WERI-Rb-1 (cell line): ENCODE measurements at regions not wholly inside any gene's neighbourhood (a gene's known extent, or its start where the extent isn't known, plus 50 kb on each side); places are given as distances from the start of the nearest gene placed in this dataset.

Experiments used
- DNase-seq: peaks from one replicate; pipeline ENCODE4 v3.0.0-alpha.2; 2020
- H3K27ac ChIP-seq: fragments of 250-450 bp; sonication (Bioruptor Pico); 2 replicates; pipeline ENCODE4 v1.5.1; 2020; ENCODE audit warnings: mild to moderate bottlenecking, moderate library complexity
- H3K27me3 ChIP-seq: fragments of 250-450 bp; sonication (Bioruptor Pico); 2 replicates; pipeline ENCODE4 v1.5.1; 2021; ENCODE audit warnings: mild to moderate bottlenecking, low read depth, moderate library complexity; ENCODE audit not compliant: insufficient read depth, severe bottlenecking
- H3K36me3 ChIP-seq: fragments of 250-450 bp; sonication (Bioruptor Pico); 2 replicates; pipeline ENCODE4 v1.5.1; 2020; ENCODE audit warnings: mild to moderate bottlenecking, moderate library complexity
- H3K4me3 ChIP-seq: 2 replicates; pipeline ENCODE4 v1.5.1; 2011; ENCODE audit warnings: low read depth, mild to moderate bottlenecking, control low read depth, low read length
- H3K9me3 ChIP-seq: fragments of 250-450 bp; sonication (Bioruptor Pico); 2 replicates; pipeline ENCODE4 v1.5.1; 2021; ENCODE audit warnings: mild to moderate bottlenecking, moderate library complexity; ENCODE audit not compliant: severe bottlenecking
- CTCF ChIP-seq: IDR thresholded peaks from 2 replicates; pipeline ENCODE4 v1.5.1; 2011; ENCODE audit warnings: low read depth, mild to moderate bottlenecking, control low read depth, inconsistent platforms, low read length

GRCh38 chr12:76137606-76138005 lies 53.1 kb upstream of the NAP1L1 start:
- Histone ChIP-seq H3K27me3 (no peaks in the 10 kb centered on the region), H3K4me3 (no peak overlapping the region), H3K27ac (no peak overlapping the region), H3K9me3 (no peaks in the 10 kb centered on the region), H3K36me3 (no peaks in the 10 kb centered on the region)
- TF ChIP-seq CTCF, result no peak
- no peak for DNase-seq

GRCh38 chr12:76135456-76135855 lies 51.0 kb upstream of the NAP1L1 start:
- DNase-seq, result no peak
- no peak for TF ChIP-seq CTCF
- Histone ChIP-seq H3K4me3 (no peak overlapping the region), H3K9me3 (no peaks in the 10 kb centered on the region), H3K27ac (no peak overlapping the region), H3K36me3 (no peaks in the 10 kb centered on the region), H3K27me3 (no peaks in the 10 kb centered on the region)
